GM18507 (cell line): ENCODE measurements at regions not wholly inside any gene's neighbourhood (a gene's known extent, or its start where the extent isn't known, plus 50 kb on each side); places are given as distances from the start of the nearest gene placed in this dataset.

ENCODE experiments used
- DNase-seq: peaks from one replicate; pipeline ENCODE4 v3.0.0; 2011; ENCODE audit warnings: low read depth; ENCODE audit not compliant: insufficient read length; ENCODE audit errors: extremely low spot score
- FAIRE-seq: peaks from 2 replicates; lab custom pipeline; 2011; peaks lifted over from hg19 to GRCh38; lab: Jason Lieb, UNC

DNA sequence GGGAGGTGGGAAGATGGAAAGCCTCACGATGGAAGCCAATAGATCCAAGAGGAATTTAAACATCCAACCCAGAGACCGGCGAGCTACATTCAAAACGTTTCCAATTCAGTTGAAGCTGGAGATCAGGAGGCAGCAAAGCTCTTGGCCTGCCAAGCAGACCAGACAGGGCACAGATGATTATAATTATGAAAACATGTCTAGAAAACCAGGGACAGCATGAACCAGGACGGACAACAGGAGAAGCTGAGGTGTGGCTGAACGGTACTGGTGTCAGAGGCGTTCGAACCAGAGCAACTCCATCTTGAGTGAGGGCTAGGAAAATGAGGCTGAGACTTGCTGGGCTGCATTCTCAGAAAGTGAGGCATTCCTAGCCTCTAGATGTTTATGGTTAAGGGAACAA, 102.2 kb upstream of the CCDC150 start:
- no peak for FAIRE-seq

DNA sequence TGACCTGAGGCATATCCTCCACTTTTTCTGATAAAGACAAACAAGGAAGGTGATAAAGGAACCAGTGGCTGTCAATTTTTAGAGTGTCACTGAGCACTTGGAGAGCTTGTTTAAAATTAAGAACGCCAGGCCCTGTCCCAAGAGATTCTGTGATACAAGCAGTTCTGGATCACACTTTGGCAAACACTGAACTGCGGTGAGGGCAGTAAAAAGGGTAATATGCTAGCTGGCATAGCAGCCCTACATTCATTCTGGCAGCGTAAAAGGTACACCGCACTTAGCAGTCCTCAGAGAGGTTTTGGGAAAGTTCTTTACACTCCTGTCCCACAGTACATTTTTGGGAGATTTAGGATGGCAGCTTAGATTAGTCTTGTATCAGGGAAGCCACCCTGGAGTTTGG, 101.3 kb upstream of the CCDC150 start:
- DNase-seq (no peak), FAIRE-seq (no peak)

More for the DNA sequence above, 102.2 kb upstream of the CCDC150 start:
- DNase-seq: no peak

DNA sequence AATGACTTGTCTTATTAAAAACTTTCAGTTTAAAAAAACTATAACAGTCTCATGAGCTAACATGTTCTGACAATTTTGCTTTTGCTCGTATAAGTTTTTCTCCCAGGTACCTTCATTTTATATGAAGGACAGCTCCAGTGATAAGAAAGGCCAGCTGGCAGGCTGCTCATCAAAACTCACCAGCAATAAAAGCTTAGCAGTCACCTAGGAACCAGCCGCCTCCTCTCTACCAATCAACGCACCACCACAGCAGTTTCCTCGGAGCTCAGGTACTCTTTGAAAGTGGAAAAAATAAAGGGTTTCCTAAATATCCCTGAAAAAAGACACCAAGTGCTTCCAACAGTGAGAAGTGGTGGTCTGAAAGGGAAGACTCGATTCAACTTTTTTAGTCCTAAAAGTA, 100.9 kb upstream of the CCDC150 start:
- no peak for DNase-seq
- FAIRE-seq: no peak

DNA sequence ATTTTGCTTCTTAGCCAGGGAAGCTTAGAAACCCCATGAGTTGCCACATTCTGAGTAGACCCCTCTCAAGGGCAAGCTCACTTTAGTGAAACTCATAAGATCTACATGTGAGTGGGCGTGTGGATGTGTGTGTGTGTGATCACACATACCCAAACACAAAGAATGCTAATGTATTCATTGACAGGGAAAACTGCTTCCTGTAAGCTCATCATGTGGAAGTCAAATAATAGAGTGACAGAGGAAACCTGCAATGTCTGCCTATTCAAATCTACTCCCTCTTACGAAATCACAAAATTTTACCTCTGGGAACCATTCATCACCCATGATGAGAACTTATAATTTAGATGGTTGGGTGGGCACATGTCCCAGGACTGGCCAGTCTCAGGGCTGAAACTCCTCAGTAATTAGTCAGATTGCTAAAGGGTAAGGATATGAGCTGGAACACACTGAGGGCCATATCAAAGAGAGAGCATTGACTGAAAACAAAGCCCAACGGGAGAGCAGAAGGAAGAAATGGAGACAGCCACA, 94.5 kb upstream of the CCDC150 start:
- FAIRE-seq: no peak
- no peak for DNase-seq

DNA sequence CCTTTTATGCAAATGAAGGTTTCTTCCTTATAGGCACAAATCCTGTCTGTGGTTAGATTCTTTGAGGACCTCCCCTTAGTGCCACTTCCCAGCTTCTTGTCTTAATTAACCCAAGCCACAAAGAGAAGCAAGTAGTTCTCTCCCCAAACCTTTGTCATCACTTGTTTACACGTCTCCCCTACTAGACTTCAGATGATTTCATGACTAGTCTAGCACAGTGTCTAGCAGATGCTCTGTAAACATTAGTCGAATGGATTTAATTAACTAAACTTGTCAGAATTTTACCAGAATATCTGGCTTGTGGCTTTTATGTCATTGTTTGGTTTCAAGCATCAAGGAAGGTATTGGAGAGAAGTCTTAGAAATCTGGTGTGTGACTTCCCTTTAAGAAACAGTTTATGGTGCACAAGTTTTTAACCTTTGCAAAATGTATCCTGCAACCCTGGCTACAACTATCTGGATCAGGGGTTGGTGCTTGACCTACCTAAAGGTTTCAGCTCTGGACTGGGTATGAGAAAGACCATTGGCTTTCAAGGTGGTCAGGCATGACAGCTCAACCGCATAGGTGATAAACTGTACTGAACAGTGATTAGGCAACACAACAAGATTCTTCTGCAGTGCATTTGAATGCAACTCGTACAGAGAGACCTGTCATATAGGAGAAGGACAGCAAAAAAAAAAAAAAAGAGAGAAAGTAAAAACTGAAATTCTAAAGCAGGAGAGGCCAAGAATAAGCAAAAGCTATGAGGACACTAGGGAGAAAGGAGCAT, 93.2 kb upstream of the CCDC150 start:
- no peak for FAIRE-seq
- DNase-seq: no peak

DNA sequence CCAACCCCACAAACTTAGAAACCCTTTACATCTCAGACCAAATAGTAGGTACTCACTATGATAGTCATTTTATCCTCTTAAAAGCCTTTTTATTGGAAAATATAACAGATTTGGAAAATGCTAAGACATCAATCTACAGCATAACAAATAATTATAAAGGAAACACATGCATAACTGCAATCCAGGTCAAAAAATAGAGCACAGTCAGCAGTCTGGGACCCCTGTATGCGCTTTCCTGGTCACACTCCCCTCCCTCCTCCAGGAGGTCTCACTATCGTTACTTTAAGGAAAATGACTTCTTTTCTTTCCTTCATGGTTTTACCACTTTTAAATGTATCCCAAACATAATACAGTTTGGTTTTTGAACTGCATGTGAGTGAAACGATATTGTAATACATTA, 90.5 kb upstream of the CCDC150 start:
- DNase-seq (no peak), FAIRE-seq (no peak)

DNA sequence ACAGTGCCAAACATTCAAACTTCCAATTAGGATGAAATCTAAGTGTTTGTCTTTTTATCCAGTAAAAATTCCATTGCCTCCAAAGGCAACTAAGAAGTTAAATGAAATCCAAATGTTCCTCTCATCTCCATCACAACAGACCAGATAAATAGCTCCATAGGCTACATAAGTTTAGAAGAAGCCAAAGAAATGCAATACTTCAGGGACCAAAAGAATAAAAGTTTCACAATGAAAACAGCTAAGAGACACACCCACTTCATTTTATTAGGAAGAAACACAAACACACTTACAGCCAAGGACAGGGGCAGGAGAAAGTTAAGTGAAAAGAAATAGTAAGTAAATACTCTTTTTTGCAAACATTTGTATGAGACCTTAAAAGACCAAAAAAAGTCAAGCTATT, 88.5 kb upstream of the CCDC150 start:
- DNase-seq (no peak), FAIRE-seq (no peak)

DNA sequence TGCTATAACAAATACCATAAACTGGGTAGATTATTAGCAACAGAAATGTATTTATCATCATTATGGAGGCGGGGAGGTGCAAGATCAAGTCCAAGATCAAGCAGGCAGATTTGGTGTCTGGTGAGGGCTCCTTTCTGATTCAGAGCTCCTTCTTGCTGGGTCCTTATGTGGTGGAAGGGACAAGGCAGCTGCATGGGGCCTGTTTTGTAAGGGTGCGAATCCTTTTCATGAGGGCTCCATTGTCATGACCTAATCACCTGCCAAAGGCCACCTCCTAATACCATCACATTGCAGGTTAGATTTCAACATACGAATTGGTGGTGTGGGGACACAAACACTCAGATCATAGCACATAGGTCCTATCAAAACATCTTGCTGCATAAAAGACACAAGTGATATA, 84.4 kb upstream of the CCDC150 start:
- DNase-seq (no peak), FAIRE-seq (no peak)

DNA sequence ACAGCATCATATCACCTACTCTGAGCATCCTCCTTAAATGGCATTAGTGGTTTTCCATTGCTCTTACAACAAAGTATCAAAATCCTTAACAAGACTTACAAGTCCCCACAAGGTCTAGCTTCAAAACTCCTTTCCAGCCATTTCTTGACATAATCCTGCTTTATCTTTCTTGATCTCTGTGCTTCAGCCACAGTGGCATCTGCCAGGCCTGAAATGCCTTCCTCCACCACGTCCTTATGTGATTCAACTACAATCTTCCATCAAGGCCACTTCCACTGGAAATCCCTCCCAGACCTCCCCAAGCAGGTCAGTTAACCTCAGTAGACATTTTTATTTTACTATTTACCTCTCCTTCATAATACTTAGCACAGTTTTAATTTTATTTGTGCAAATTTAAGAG, 83.8 kb upstream of the CCDC150 start:
- FAIRE-seq: no peak
- DNase-seq: no peak

DNA sequence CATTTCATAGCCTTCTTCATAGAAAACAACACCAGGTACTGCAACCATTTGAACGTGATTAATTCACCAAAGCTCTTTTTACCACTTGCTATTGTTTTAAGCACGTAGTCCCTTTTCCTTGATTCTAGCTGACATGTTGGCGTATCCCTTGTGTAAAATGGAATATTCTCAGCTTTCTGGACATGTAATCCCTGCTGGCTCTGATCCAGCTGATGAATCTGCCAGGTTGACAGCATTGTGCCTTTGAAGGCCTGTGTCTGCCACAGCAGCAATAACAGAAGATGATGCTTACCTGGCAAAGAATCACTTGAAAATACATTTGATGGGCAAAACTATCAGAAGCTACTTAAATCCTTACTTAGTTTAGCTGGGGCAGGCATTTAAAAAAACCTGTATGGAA, 81.0 kb upstream of the CCDC150 start:
- DNase-seq: no peak
- no peak for FAIRE-seq

DNA sequence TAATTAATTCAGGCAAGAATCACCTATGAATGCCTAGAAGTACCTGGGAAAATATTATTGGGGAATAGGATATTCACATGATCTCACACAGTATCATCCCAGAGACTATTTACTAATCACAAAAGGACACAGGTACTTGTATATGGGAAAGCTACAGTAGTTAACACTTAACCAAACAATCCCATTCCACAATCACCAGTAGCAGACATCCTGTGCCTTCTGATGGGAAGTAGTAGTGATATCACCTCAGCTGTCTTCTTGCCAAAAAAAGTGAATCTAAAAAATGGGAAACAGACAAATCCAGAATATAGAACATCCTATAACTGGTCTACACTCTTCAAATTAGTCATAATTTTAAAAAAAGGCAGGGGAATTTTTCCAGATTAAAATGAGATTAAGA, 75.6 kb upstream of the CCDC150 start:
- DNase-seq (no peak), FAIRE-seq (no peak)

DNA sequence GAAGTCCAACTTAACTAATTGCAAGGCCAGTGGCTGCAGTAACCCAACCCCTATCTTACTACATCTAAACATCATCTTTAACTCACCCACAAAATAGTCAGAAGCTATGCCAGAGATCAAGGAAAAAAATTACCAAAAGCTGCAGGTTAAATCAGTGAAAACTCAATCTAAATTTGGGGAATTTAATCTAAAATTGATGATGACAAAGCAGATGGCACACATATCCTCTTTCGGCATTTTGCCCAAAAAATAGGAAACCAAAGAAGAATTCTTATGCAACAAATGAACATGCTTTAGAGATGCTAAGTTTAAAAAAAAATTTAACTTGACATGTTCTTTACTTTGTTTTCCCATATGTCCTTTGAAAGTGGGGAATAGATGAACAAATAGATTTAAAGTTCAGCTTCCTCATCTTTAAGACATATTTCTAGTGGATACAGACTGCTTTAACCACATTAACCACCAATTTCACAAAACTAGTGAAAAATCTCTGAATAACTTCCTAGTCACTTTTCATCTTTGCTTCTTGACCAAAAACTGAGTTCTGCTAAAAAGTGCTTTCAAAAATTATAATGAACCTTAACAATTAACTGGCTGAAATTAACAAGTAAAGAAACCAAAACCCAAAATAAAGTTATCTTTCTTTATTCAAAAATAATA, 74.3 kb upstream of the CCDC150 start:
- FAIRE-seq (no peak), DNase-seq (no peak)

DNA sequence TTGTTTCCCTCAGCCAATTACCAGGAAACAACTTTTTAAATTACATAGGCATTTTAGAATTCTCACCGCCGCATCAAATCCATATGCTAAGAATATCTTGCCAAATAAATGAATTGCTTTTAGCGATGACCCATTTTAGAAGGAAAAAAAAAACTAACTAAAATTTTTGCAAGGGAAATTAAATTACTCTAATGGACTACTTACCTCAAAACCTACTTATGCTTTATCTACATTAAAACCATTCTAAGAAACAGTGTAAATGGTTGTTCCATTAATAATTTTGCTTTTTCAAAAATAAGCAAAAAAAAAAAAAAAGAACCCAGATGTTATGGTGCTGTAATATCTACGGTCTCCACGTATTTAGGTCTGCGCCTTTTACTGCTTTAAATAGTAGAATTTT, 73.5 kb upstream of the CCDC150 start:
- DNase-seq (no peak), FAIRE-seq (no peak)

DNA sequence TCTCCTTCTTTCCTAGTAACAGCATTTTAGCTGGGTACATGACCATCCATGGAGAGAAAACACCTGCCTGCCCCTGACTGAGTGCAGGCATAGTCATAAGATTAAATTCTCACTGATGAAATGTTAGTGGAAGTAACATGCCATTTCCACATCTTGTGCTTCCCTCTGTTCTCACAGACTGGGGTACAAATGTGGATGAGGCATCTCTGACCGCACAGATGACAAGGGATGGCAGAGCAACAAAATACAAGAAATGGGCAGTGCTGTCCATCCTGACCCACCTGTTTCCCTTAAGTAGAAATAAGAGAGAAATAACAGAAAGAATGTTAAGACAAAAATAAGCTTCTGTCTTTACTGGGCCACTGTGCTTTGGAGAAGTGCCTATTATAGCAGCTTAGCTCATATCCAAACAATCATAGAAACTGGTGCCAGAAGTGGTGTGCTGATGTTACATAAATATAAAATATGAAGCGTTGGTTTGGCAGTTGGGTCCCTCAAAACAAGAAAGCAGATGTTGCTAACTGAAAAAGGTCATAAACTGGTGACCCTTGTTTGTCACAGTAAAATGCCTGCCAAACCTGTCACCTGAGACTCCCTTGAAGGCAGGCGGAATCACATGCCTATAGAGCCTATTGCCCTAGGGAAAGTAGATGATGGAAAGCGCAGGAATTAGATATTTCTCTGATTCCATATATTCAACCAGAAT, 72.4 kb upstream of the CCDC150 start:
- FAIRE-seq: no peak

DNA sequence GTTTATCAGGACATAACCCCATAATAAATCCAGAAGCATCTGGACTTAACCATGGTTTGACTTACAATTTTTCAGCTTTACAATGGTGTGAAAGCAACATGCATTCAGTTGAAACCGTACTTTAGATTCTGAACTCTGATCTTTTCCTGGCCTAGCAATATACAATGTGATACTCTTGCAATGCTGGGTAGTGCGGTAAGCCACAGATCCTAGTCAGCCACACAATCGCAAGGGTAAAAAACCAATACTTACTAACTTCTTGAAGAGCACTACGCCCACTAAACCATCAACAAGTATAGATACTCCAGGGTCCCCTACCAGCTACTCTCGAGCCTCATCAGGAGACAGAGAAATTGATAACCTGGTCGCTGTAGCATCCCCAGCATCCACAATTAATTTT, 71.0 kb upstream of the CCDC150 start:
- DNase-seq (no peak), FAIRE-seq (no peak)

More for the DNA sequence above, 72.4 kb upstream of the CCDC150 start:
- no peak for DNase-seq

DNA sequence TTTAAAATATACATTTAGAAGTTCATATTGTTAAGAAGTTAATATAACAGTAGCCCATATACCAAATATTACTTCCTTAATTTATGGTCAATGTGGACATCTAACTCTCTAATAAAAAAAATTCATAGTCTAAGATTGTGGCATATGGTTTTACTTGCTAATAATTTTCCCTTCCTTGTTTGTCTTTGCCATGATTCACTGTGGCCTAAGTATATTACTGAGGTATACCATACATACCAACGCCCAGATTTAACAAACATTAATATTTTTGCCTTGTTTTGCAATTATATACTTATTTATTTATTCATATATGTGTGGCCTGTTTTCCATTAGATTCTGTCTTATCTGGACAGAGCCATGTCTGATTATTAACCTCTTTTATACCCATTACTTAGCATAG, 54.6 kb upstream of the CCDC150 start:
- FAIRE-seq (no peak), DNase-seq (no peak)

DNA sequence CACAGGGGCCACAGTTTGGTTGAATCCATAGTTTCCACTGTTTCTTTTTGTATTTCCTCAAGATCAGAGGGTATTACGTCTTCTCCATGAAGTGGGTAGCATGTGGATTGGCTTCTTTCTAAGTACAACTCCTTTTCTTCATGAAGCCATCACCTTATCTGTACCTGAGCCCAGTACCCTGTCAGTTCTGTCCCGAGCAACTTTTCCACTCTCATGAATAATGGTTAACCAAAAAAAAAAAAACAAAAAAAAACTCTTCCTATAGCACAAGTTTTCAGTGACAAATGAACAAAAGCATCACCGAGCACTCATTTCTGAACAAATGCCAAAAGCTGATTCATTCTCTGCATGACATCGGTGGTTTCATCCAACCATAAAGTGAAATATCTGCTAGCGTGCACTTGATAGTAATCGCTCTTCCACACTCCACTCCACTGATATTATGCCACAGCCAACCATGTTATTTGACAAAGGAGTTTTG, 53.0 kb upstream of the CCDC150 start:
- DNase-seq: no peak
- no peak for FAIRE-seq

DNA sequence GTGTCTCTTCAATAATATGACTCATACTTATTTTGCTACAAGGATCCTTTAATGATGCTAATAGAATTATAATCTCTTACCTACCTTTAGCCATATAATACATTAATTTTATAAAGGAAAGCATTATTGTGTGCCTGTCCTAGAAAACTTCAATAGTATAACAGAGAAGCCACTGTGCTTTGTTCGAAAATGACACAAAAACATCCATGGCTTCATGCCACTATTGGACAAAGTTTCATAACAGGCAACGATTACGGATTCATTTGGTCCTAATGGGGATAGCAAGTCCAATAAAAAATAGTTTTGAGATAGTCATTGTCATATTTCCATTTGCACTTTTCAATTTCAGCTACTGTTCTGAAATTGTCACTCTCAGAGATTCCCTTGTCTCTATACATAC, 52.5 kb upstream of the CCDC150 start:
- FAIRE-seq: no peak
- no peak for DNase-seq

DNA sequence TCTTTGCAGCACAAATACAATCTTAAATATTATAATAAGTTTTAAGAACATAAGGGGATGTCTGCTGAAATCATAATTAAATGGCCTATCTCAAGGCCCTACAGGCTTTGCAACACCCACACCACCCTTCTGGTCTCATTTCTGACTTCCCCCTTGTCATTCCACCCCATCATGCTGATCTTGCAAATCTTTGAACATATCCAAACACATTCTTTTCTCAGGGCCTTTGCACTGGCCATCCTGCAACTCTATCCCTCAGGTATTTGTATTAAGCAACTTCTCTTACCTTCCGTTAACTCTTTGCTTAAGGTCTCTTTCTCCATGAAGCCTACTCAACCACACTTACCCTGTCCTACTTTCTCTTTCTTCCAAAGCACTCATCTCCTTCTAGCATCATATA, 51.8 kb upstream of the CCDC150 start:
- DNase-seq: no peak

DNA sequence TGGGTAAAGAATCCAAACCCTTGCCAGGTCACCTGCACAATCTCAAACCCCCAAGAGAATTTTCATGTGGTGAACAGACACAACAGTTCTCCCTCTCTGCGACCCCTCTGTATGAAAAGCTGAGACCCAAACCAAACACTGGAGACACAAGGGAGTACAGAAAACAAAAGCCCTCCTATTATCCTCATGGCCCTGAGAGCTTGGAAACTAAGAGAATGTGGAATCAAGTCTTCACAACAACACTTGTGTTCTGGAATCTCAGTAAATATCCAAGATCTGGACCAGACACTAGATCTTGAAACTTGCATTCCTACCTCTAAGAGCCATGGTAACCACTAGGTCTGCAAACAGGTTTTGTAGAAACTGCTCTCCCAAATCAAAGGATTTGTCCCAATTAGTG, 50.1 kb upstream of the CCDC150 start:
- no peak for DNase-seq
- FAIRE-seq: no peak

More for the DNA sequence above, 51.8 kb upstream of the CCDC150 start:
- FAIRE-seq: no peak
